ENCODE measurements at regions not wholly inside any gene's neighbourhood (a gene's known extent, or its start where the extent isn't known, plus 50 kb on each side); places are given as distances from the start of the nearest gene placed in this dataset.
A peak's percentile ranks its signal among the peaks of the same experiment; 100 is the strongest.

- TF ChIP-seq CTCF (IDR thresholded peaks at IDR 0.05) (peak; percentile 53 to 72 (median 70)), POLR2A (IDR thresholded peaks at IDR 0.05) (no peak)
Measured at GRCh38 chr7:142632271-142633134, 116.8 kb upstream of the PRSS1 start.
